ENCODE measurements at regions not wholly inside any gene's neighbourhood (a gene's known extent, or its start where the extent isn't known, plus 50 kb on each side); places are given as distances from the start of the nearest gene placed in this dataset.

DNA sequence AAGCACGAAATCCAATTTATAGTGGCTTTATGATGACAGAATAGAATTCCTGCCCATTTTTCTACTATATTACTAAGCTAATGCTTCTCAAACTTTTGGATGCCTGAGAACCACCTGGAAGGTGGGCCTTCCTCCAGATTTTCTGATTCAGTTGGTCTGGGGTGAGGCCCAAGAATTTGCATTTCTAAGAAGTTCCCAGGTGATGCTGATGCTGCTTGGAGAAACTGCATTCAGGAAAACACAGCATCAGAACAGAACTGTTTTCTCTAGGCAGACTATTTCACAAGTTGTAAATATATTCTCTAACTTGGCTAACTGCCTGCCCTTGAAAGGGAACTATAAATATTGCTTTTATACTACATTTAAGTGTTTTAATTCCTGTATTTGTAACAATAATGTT lies 644.9 kb upstream of the DPPA4 start:
- TF ChIP-seq, protein P1, sequence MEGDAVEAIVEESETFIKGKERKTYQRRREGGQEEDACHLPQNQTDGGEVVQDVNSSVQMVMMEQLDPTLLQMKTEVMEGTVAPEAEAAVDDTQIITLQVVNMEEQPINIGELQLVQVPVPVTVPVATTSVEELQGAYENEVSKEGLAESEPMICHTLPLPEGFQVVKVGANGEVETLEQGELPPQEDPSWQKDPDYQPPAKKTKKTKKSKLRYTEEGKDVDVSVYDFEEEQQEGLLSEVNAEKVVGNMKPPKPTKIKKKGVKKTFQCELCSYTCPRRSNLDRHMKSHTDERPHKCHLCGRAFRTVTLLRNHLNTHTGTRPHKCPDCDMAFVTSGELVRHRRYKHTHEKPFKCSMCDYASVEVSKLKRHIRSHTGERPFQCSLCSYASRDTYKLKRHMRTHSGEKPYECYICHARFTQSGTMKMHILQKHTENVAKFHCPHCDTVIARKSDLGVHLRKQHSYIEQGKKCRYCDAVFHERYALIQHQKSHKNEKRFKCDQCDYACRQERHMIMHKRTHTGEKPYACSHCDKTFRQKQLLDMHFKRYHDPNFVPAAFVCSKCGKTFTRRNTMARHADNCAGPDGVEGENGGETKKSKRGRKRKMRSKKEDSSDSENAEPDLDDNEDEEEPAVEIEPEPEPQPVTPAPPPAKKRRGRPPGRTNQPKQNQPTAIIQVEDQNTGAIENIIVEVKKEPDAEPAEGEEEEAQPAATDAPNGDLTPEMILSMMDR (conservative IDR thresholded peaks at IDR 0.05; ENCODE audit: low read depth, low read length): no peak
- no peak for TF ChIP-seq EZH2 (IDR thresholded peaks at IDR 0.05; ENCODE audit: borderline replicate concordance, low read depth, low read length, poor library complexity, severe bottlenecking)

Data from A673 (cell line).